ENCODE measurements at regions not wholly inside any gene's neighbourhood (a gene's known extent, or its start where the extent isn't known, plus 50 kb on each side); places are given as distances from the start of the nearest gene placed in this dataset.

DNA sequence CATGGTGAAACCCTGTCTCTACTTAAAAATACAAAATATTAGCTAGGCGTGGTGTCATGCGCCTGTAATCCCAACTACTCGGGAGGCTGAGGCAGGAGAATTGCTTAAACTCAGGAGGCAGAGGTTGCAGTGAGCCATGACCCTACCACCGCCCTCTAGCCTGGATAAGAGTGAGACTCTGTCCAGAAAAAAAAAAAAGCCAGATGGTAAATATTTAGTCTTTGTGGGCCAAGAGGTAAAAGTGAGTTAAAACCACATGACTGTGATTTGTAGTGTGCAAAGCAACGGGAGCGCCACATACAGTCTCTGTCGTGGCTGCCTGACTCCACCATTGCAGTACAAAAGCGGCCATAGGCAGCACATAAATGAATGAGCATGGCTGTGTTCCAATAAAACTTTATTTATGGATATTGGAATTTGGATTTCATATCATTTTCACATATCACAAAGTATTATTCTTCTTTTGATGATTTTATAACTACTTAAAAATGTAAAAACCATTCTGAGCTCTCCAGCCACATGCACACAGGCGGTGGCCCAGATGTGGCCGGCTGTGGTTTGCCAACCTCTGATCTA is 51.8 kb upstream of the CASZ1 start:
- no peak overlapping the region for H3K4me3 ChIP-seq (ENCODE audit: low read depth, low read length)
- in situ Hi-C loops (cut with HindIII; ENCODE audit: low sequenced_read_pairs) = loop anchor here (25.0 kb wide), 1 partner anchor 311 kb away; no protein-coding TSS in a partner anchor
- no peak for DNase-seq (ENCODE audit: low read depth)
- TF ChIP-seq, protein P1, sequence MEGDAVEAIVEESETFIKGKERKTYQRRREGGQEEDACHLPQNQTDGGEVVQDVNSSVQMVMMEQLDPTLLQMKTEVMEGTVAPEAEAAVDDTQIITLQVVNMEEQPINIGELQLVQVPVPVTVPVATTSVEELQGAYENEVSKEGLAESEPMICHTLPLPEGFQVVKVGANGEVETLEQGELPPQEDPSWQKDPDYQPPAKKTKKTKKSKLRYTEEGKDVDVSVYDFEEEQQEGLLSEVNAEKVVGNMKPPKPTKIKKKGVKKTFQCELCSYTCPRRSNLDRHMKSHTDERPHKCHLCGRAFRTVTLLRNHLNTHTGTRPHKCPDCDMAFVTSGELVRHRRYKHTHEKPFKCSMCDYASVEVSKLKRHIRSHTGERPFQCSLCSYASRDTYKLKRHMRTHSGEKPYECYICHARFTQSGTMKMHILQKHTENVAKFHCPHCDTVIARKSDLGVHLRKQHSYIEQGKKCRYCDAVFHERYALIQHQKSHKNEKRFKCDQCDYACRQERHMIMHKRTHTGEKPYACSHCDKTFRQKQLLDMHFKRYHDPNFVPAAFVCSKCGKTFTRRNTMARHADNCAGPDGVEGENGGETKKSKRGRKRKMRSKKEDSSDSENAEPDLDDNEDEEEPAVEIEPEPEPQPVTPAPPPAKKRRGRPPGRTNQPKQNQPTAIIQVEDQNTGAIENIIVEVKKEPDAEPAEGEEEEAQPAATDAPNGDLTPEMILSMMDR (IDR thresholded peaks at IDR 0.05; ENCODE audit: low read depth, low read length, missing control alignments) = no peak

DNA sequence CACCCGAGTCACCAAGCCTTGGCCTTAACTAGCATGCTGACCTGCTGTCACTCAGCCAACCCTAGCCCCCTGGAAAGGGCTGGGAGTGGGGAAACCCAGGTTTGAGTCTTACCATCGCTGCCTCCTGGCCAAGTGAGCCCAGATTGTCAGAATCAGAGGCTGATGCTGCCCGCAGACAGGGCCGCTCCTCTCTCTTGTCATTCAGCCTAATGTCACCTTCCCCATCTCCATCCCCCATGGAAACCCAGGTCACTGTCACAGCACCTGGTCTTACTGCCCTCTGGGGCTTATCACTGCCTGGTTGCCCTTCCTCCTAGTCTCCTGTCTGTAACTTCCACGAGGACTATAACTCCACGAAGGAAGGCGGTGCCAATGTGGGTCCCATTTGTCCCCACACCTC is 53.6 kb upstream of the CASZ1 start:
- TF ChIP-seq, protein P1 (IDR thresholded peaks at IDR 0.05; ENCODE audit: low read depth, low read length, missing control alignments) = no peak
- DNase-seq (ENCODE audit: low read depth) = no peak
- H3K4me3 ChIP-seq (ENCODE audit: low read depth, low read length) = no peak overlapping the region
- in situ Hi-C loops (cut with HindIII; ENCODE audit: low sequenced_read_pairs) = no loop called here

GRCh38 chr1:10851024-10852013 is 54.9 kb upstream of the CASZ1 start:
- no peak for DNase-seq (ENCODE audit: low read depth)
- TF ChIP-seq, protein P1 (IDR thresholded peaks at IDR 0.05; ENCODE audit: low read depth, low read length, missing control alignments) = no peak
- H3K4me3 ChIP-seq (ENCODE audit: low read depth, low read length) = no peak overlapping the region
- in situ Hi-C loops (cut with HindIII; ENCODE audit: low sequenced_read_pairs) = no loop called here

DNA sequence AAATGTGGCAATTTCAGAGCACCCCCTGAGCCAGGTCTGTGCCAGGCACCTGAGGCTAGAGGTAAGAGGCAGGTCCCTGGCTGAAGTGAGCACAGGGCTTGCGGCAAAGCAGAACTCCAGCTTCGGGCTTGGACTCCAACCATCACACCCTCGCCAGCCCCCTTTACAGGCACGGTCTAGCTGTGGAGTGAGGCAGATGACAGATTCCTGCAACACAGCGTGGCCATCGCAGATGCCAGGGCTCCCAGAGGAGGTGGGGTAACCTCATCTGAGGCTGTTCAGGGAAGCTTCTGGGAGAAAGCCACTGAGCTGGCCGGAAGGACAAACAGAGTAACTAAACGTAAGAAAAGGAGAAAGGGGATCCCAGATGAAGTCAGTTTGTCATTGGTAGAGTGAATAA is 55.6 kb upstream of the CASZ1 start:
- in situ Hi-C loops (cut with HindIII; ENCODE audit: low sequenced_read_pairs) = no loop called here
- TF ChIP-seq, protein P1 (IDR thresholded peaks at IDR 0.05; ENCODE audit: low read depth, low read length, missing control alignments) = no peak
- DNase-seq (ENCODE audit: low read depth) = no peak
- H3K4me3 ChIP-seq (ENCODE audit: low read depth, low read length) = no peak overlapping the region

DNA sequence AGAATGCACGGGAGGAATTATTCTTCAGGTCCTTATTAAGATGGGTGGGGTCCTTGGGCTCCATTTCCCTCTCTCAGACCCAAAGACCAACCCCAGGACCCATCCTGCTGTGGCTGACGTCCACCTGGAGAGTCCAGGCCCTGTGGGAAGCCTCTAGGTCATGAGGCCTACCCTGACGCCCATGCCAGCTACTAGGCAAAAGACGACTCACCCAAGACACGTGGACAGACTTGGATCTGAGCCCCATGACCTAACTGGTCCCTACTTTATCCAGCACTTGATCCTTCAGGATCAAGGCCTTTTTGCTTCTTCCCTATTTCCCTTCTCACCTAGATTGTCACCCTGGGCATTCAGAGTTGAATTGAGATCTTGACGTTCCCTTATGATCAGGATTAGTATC is 56.0 kb upstream of the CASZ1 start:
- in situ Hi-C loops (cut with HindIII; ENCODE audit: low sequenced_read_pairs) = no loop called here
- no peak overlapping the region for H3K4me3 ChIP-seq (ENCODE audit: low read depth, low read length)
- TF ChIP-seq, protein P1 (IDR thresholded peaks at IDR 0.05; ENCODE audit: low read depth, low read length, missing control alignments) = no peak
- DNase-seq (ENCODE audit: low read depth) = no peak

- TF ChIP-seq, protein P1 (IDR thresholded peaks at IDR 0.05; ENCODE audit: low read depth, low read length, missing control alignments) = no peak
- no peak overlapping the region for H3K4me3 ChIP-seq (ENCODE audit: low read depth, low read length)
- DNase-seq (ENCODE audit: low read depth) = no peak
- in situ Hi-C loops (cut with HindIII; ENCODE audit: low sequenced_read_pairs) = no loop called here
Observed at GRCh38 chr1:10852998-10853520, 56.6 kb upstream of the CASZ1 start.

All from astrocyte of the cerebellum (primary cell).